ENCODE measurements at regions not wholly inside any gene's neighbourhood (a gene's known extent, or its start where the extent isn't known, plus 50 kb on each side); places are given as distances from the start of the nearest gene placed in this dataset.

DNA sequence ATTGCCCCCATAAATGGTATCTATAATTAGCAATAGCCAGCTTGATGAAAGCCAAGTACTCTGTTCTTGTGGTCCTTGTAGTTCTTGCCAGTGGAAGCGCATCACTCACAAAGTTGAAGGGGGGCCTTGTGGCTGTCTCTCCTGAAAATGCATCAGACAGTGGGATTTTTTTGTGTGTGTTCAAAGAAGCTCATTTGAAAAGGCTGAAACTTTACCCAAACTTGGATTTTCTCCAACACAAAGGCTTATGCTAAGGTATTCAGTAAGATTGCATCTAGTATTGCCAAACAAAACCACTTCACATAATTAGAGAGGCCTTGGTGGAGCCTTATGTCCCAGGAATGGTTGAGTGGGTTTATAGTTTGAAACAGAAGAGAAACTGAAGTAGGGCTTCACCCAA, 216.7 kb upstream of the TMTC1 start:
- H3K27me3 ChIP-seq (replicated peaks; ENCODE audit: insufficient read depth) = 0 out of 2 replicates have a peak, but pooled peaks cover 3% of the 10 kb centered on the region
- H3F3A ChIP-seq (ENCODE audit: insufficient read depth) = no peaks in the 10 kb centered on the region
- TF ChIP-seq EZH2phosphoT487 (IDR thresholded peaks at IDR 0.05; ENCODE audit: insufficient read depth, low read depth) (no peak), EZH2 (IDR thresholded peaks at IDR 0.05; ENCODE audit: insufficient read depth, poor library complexity, severe bottlenecking) (no peak)
- H3K79me2 ChIP-seq (ENCODE audit: insufficient read depth) = no peaks in the 10 kb centered on the region
- H3K9me3 ChIP-seq (ENCODE audit: low read depth) = no peaks in the 10 kb centered on the region
- no peak overlapping the region for H3K4me2 ChIP-seq (ENCODE audit: unreplicated experiment)
- no peak overlapping the region for H3K9ac ChIP-seq
- H4K20me1 ChIP-seq (ENCODE audit: insufficient read depth) = no peaks in the 10 kb centered on the region
- no peak overlapping the region for H3K4me3 ChIP-seq
- H3K36me3 ChIP-seq (ENCODE audit: low read depth) = no peaks in the 10 kb centered on the region
- no peaks in the 10 kb centered on the region for H3K4me1 ChIP-seq (ENCODE audit: insufficient read depth)
- H3K27ac ChIP-seq = no peak overlapping the region
- in situ Hi-C loops (cut with MboI) = no loop called here
- no peak overlapping the region for H2AFZ ChIP-seq
- H3K9me2 ChIP-seq (ENCODE audit: insufficient read depth) = no peaks in the 10 kb centered on the region
- 81 to 96% methylated on average over 1 of the region's 1 CpG for WGBS, 2 experiments (ENCODE audit: low coverage in 1 of 2, low lambda C conversion rate in 2 of 2, missing lambda C conversion rate in 2 of 2)
- no peak for DNase-seq

DNA sequence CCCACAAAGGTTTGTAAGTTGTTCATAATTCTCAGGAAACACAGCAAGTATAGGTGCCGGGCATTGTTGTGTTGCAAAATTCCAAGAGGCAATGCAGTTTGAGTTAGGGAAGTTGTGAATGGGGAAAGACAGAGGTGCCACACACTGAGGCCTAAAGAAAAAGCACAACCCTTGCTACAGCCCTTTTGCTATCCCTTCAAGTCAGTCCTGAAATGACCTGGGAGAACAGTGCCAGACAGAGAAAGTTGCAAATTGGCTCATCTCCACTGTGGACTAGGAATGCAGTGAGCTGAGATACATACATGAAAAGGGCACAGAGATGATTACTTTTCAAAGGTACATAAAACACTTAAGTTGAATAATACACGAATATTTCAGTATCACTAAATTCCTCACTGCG, 213.3 kb upstream of the TMTC1 start:
- H3K27me3 ChIP-seq (replicated peaks; ENCODE audit: insufficient read depth) = no peaks in the 10 kb centered on the region
- H3K9me2 ChIP-seq (ENCODE audit: insufficient read depth) = no peaks in the 10 kb centered on the region
- in situ Hi-C loops (cut with MboI) = no loop called here
- H3K9me3 ChIP-seq (ENCODE audit: low read depth) = no peaks in the 10 kb centered on the region
- 57 to 61% methylated on average over 3 of the region's 3 CpGs for WGBS, 2 experiments (ENCODE audit: low coverage in 1 of 2, low lambda C conversion rate in 2 of 2, missing lambda C conversion rate in 2 of 2)
- no peak overlapping the region for H3K4me3 ChIP-seq
- H3K79me2 ChIP-seq (ENCODE audit: insufficient read depth) = no peaks in the 10 kb centered on the region
- TF ChIP-seq EZH2 (IDR thresholded peaks at IDR 0.05; ENCODE audit: insufficient read depth, poor library complexity, severe bottlenecking) = no peak
- TF ChIP-seq EZH2phosphoT487 (IDR thresholded peaks at IDR 0.05; ENCODE audit: insufficient read depth, low read depth) = no peak
- no peak overlapping the region for H3K27ac ChIP-seq
- H2AFZ ChIP-seq = no peak overlapping the region
- no peak for DNase-seq
- no peak overlapping the region for H3K9ac ChIP-seq
- H3F3A ChIP-seq (ENCODE audit: insufficient read depth) = no peaks in the 10 kb centered on the region
- H3K4me2 ChIP-seq (ENCODE audit: unreplicated experiment) = no peak overlapping the region
- no peaks in the 10 kb centered on the region for H3K4me1 ChIP-seq (ENCODE audit: insufficient read depth)
- no peaks in the 10 kb centered on the region for H3K36me3 ChIP-seq (ENCODE audit: low read depth)
- no peaks in the 10 kb centered on the region for H4K20me1 ChIP-seq (ENCODE audit: insufficient read depth)

DNA sequence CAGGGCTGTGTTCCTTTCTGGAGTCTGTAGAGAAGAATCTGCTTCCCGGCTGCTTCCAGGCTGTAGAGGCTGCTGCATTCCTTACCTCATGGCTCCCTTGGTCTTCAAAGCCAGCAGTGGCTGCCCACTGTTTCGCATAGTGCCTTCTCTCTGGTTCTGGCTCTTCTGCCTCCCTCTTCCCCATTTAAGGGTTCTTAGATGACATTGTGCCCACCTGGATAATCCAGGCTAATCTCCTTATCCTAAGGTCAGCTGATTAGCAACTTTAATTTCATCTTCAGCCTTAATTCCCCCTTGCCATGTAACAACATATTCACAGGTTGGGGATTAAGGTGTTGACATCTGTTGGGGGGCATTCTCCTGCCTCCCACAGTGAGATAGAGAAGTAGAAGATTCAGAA, 208.6 kb upstream of the TMTC1 start:
- Histone ChIP-seq H3F3A (ENCODE audit: insufficient read depth) (no peaks in the 10 kb centered on the region), H4K20me1 (ENCODE audit: insufficient read depth) (no peaks in the 10 kb centered on the region), H3K9me2 (ENCODE audit: insufficient read depth) (no peaks in the 10 kb centered on the region), H3K79me2 (ENCODE audit: insufficient read depth) (no peaks in the 10 kb centered on the region), H3K4me3 (no peak overlapping the region), H3K9ac (no peak overlapping the region), H3K27me3 (replicated peaks; ENCODE audit: insufficient read depth) (no peaks in the 10 kb centered on the region), H3K4me2 (ENCODE audit: unreplicated experiment) (no peak overlapping the region), H2AFZ (no peak overlapping the region), H3K4me1 (ENCODE audit: insufficient read depth) (no peaks in the 10 kb centered on the region), H3K27ac (no peak overlapping the region), H3K36me3 (ENCODE audit: low read depth) (no peaks in the 10 kb centered on the region), H3K9me3 (ENCODE audit: low read depth) (no peaks in the 10 kb centered on the region)
- DNase-seq = no peak
- in situ Hi-C loops (cut with MboI) = no loop called here
- WGBS, 2 experiments (ENCODE audit: low coverage in 1 of 2, low lambda C conversion rate in 2 of 2, missing lambda C conversion rate in 2 of 2) = 40 to 51% methylated on average over 2 of the region's 2 CpGs
- TF ChIP-seq EZH2phosphoT487 (IDR thresholded peaks at IDR 0.05; ENCODE audit: insufficient read depth, low read depth) (no peak), EZH2 (IDR thresholded peaks at IDR 0.05; ENCODE audit: insufficient read depth, poor library complexity, severe bottlenecking) (no peak)

DNA sequence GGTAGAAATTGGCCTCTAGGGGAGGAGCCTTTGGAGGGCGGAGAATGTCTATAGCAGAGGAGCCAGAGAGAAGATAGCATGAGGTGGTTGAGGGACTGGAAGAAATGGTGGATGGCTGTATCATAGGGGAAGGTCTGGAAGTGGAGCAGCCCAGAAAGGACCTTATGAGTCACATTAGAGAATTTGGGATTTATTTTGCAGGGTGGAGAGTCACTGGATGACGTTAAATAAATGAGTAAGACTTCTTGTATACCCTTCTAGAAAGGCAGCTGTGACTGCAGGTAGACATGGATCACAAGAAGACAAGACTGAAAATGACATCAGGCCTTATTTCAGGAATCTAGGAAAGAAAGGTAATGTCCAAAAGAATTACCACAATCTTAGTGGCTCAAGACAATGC, 208.2 kb upstream of the TMTC1 start:
- H3K36me3 ChIP-seq (ENCODE audit: low read depth) = no peaks in the 10 kb centered on the region
- no peaks in the 10 kb centered on the region for H3K4me1 ChIP-seq (ENCODE audit: insufficient read depth)
- DNase-seq = no peak
- H3K9ac ChIP-seq = no peak overlapping the region
- H3K27me3 ChIP-seq (replicated peaks; ENCODE audit: insufficient read depth) = no peaks in the 10 kb centered on the region
- TF ChIP-seq EZH2 (IDR thresholded peaks at IDR 0.05; ENCODE audit: insufficient read depth, poor library complexity, severe bottlenecking) (no peak), EZH2phosphoT487 (IDR thresholded peaks at IDR 0.05; ENCODE audit: insufficient read depth, low read depth) (no peak)
- no peaks in the 10 kb centered on the region for H3K79me2 ChIP-seq (ENCODE audit: insufficient read depth)
- no peak overlapping the region for H3K4me3 ChIP-seq
- no peak overlapping the region for H3K4me2 ChIP-seq (ENCODE audit: unreplicated experiment)
- no peaks in the 10 kb centered on the region for H3K9me3 ChIP-seq (ENCODE audit: low read depth)
- in situ Hi-C loops (cut with MboI) = no loop called here
- no peaks in the 10 kb centered on the region for H4K20me1 ChIP-seq (ENCODE audit: insufficient read depth)
- no peak overlapping the region for H2AFZ ChIP-seq
- H3K9me2 ChIP-seq (ENCODE audit: insufficient read depth) = no peaks in the 10 kb centered on the region
- H3F3A ChIP-seq (ENCODE audit: insufficient read depth) = no peaks in the 10 kb centered on the region
- no peak overlapping the region for H3K27ac ChIP-seq
- 19 to 31% methylated on average over 2 of the region's 2 CpGs for WGBS, 2 experiments (ENCODE audit: low coverage in 1 of 2, low lambda C conversion rate in 2 of 2, missing lambda C conversion rate in 2 of 2)

GRCh38 chr12:29990971-29991370, 207.2 kb upstream of the TMTC1 start:
- in situ Hi-C loops (cut with MboI) = no loop called here
- Histone ChIP-seq H3K79me2 (ENCODE audit: insufficient read depth) (no peaks in the 10 kb centered on the region), H3K9me2 (ENCODE audit: insufficient read depth) (no peaks in the 10 kb centered on the region), H3K27me3 (replicated peaks; ENCODE audit: insufficient read depth) (no peaks in the 10 kb centered on the region), H3K9me3 (ENCODE audit: low read depth) (no peaks in the 10 kb centered on the region), H3K4me2 (ENCODE audit: unreplicated experiment) (no peak overlapping the region), H3K27ac (no peak overlapping the region), H2AFZ (no peak overlapping the region), H3K4me3 (no peak overlapping the region), H3K36me3 (ENCODE audit: low read depth) (no peaks in the 10 kb centered on the region), H3F3A (ENCODE audit: insufficient read depth) (no peaks in the 10 kb centered on the region), H3K4me1 (ENCODE audit: insufficient read depth) (no peaks in the 10 kb centered on the region), H4K20me1 (ENCODE audit: insufficient read depth) (no peaks in the 10 kb centered on the region), H3K9ac (no peak overlapping the region)
- DNase-seq = peak; percentile 5
- no peak for TF ChIP-seq EZH2phosphoT487 (IDR thresholded peaks at IDR 0.05; ENCODE audit: insufficient read depth, low read depth)
- no peak for TF ChIP-seq EZH2 (IDR thresholded peaks at IDR 0.05; ENCODE audit: insufficient read depth, poor library complexity, severe bottlenecking)
- 55% methylated on average over 4 of the region's 4 CpGs for WGBS, 2 experiments (ENCODE audit: low coverage in 1 of 2, low lambda C conversion rate in 2 of 2, missing lambda C conversion rate in 2 of 2)
